LNCaP clone FGC (cell line): ENCODE measurements at regions not wholly inside any gene's neighbourhood (a gene's known extent, or its start where the extent isn't known, plus 50 kb on each side); places are given as distances from the start of the nearest gene placed in this dataset.

Source experiments
- DNase-seq: peaks from one replicate; pipeline ENCODE4 v3.0.0-alpha.2; 2011; ENCODE audit warnings: low read depth
- H3K4me3 ChIP-seq: 2 replicates; pipeline ENCODE4 v1.5.1; 2011; ENCODE audit warnings: mild to moderate bottlenecking, low read depth, low read length, control low read depth
- CTCF ChIP-seq: IDR thresholded peaks from 2 replicates; pipeline ENCODE4 v1.5.1; 2012; ENCODE audit warnings: mild to moderate bottlenecking; ENCODE audit not compliant: control insufficient read depth, insufficient read depth; ENCODE audit errors: extremely low read depth

GRCh38 chr11:106379712-106380111 is 302.2 kb downstream of the AASDHPPT start:
- no peak overlapping the region for H3K4me3 ChIP-seq
- DNase-seq = no peak
- no peak for TF ChIP-seq CTCF

GRCh38 chr11:106381895-106382294 is 304.4 kb downstream of the AASDHPPT start:
- no peak for DNase-seq
- no peak for TF ChIP-seq CTCF
- H3K4me3 ChIP-seq = no peak overlapping the region

- no peak for DNase-seq
- H3K4me3 ChIP-seq = no peak overlapping the region
- no peak for TF ChIP-seq CTCF
Observed at GRCh38 chr11:106384429-106384828, 307.0 kb downstream of the AASDHPPT start.

- DNase-seq = no peak
- no peak for TF ChIP-seq CTCF
- no peak overlapping the region for H3K4me3 ChIP-seq
Observed at GRCh38 chr11:106386519-106386918, 309.1 kb downstream of the AASDHPPT start.

- DNase-seq = no peak
- no peak for TF ChIP-seq CTCF
- H3K4me3 ChIP-seq = no peak overlapping the region
Observed at GRCh38 chr11:106389101-106389500, 311.6 kb downstream of the AASDHPPT start.

GRCh38 chr11:106390078-106390477 is 312.6 kb downstream of the AASDHPPT start:
- no peak overlapping the region for H3K4me3 ChIP-seq
- TF ChIP-seq CTCF = no peak
- no peak for DNase-seq

GRCh38 chr11:106391771-106392420 is 314.4 kb downstream of the AASDHPPT start:
- DNase-seq = no peak
- H3K4me3 ChIP-seq = no peak overlapping the region
- TF ChIP-seq CTCF = no peak
